ENCODE measurements at regions not wholly inside any gene's neighbourhood (a gene's known extent, or its start where the extent isn't known, plus 50 kb on each side); places are given as distances from the start of the nearest gene placed in this dataset.

DNA sequence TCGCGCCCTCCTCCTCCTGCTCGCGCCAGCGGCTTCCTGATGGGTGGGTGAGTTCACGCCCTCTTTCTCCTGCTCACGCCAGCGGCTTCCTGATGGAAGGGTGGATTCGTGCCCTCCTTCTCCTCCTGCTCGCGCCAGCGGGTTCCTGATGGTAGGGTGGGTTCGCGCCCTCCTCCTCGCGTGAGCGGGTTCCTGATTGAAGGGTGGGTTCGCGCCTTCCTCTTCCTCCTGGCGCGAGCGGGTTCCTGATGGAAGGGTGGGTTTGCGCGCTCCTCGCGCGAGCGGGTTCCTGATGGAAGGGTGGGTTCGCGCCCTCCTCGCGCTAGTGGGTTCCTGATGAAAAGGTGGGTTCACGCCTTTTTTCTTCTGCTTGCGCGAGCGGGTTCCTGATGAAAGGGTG lies 62.0 kb upstream of the MGAT5 start:
- Histone ChIP-seq H3K4me2 (ENCODE audit: low read depth, low read length, poor library complexity, severe bottlenecking) (no peak overlapping the region), H3F3A (ENCODE audit: low read depth) (no peaks in the 10 kb centered on the region), H3K79me2 (ENCODE audit: insufficient read depth, low read length) (peaks cover 84% of the 10 kb centered on the region), H3K36me3 (ENCODE audit: insufficient read depth, low read length) (no peaks in the 10 kb centered on the region), H3K4me1 (ENCODE audit: insufficient read depth, low read length, poor library complexity, severe bottlenecking) (no peaks in the 10 kb centered on the region), H4K20me1 (ENCODE audit: insufficient read depth, low read length, poor library complexity, severe bottlenecking) (peaks cover 10% of the 10 kb centered on the region), H3K9me2 (replicated peaks; ENCODE audit: low read depth, low read length) (no peaks in the 10 kb centered on the region), H2AFZ (ENCODE audit: low read length) (no peak overlapping the region), H3K9me3 (ENCODE audit: insufficient read depth, low read depth, low read length) (no peaks in the 10 kb centered on the region), H3K27me3 (ENCODE audit: insufficient read depth, low read length, poor library complexity, severe bottlenecking) (no peaks in the 10 kb centered on the region), H3K9ac (ENCODE audit: low read depth, low read length, poor library complexity, severe bottlenecking) (no peak overlapping the region), H3K4me3 (ENCODE audit: low read length, poor library complexity, severe bottlenecking) (no peak overlapping the region)
- TF ChIP-seq, protein P1, sequence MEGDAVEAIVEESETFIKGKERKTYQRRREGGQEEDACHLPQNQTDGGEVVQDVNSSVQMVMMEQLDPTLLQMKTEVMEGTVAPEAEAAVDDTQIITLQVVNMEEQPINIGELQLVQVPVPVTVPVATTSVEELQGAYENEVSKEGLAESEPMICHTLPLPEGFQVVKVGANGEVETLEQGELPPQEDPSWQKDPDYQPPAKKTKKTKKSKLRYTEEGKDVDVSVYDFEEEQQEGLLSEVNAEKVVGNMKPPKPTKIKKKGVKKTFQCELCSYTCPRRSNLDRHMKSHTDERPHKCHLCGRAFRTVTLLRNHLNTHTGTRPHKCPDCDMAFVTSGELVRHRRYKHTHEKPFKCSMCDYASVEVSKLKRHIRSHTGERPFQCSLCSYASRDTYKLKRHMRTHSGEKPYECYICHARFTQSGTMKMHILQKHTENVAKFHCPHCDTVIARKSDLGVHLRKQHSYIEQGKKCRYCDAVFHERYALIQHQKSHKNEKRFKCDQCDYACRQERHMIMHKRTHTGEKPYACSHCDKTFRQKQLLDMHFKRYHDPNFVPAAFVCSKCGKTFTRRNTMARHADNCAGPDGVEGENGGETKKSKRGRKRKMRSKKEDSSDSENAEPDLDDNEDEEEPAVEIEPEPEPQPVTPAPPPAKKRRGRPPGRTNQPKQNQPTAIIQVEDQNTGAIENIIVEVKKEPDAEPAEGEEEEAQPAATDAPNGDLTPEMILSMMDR (conservative IDR thresholded peaks at IDR 0.05; ENCODE audit: low read length): no peak
- TF ChIP-seq EZH2phosphoT487 (IDR thresholded peaks at IDR 0.05; ENCODE audit: borderline replicate concordance): no peak

DNA sequence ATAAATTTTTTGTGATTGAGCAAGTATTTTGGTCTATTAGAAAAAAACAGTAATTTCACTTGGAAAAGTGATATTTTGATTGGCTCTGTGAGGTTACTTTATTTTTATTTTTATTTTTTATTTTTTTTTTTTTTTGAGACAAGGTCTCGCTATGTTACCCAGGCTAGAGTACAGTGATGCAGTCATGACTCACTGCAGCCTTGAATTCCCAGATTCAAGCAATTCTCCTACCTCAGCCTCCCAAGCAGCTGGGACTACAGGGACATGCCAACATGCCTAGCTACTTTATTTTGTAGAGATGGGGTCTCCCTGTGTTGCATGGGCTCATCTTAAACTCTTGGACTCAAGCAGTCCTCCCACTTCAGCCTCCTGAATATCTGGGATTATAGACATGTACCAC lies 60.9 kb upstream of the MGAT5 start:
- Histone ChIP-seq H3K36me3 (ENCODE audit: insufficient read depth, low read length) (no peaks in the 10 kb centered on the region), H3F3A (ENCODE audit: low read depth) (no peaks in the 10 kb centered on the region), H3K4me2 (ENCODE audit: low read depth, low read length, poor library complexity, severe bottlenecking) (no peak overlapping the region), H3K9me2 (replicated peaks; ENCODE audit: low read depth, low read length) (no peaks in the 10 kb centered on the region), H3K9ac (ENCODE audit: low read depth, low read length, poor library complexity, severe bottlenecking) (no peak overlapping the region), H3K79me2 (ENCODE audit: insufficient read depth, low read length) (peaks cover 86% of the 10 kb centered on the region), H3K9me3 (ENCODE audit: insufficient read depth, low read depth, low read length) (no peaks in the 10 kb centered on the region), H3K4me1 (ENCODE audit: insufficient read depth, low read length, poor library complexity, severe bottlenecking) (peaks cover 10% of the 10 kb centered on the region), H3K27me3 (ENCODE audit: insufficient read depth, low read length, poor library complexity, severe bottlenecking) (no peaks in the 10 kb centered on the region), H4K20me1 (ENCODE audit: insufficient read depth, low read length, poor library complexity, severe bottlenecking) (peaks cover 10% of the 10 kb centered on the region), H2AFZ (ENCODE audit: low read length) (no peak overlapping the region), H3K4me3 (ENCODE audit: low read length, poor library complexity, severe bottlenecking) (no peak overlapping the region)
- TF ChIP-seq, protein P1 (conservative IDR thresholded peaks at IDR 0.05; ENCODE audit: low read length): no peak
- TF ChIP-seq EZH2phosphoT487 (IDR thresholded peaks at IDR 0.05; ENCODE audit: borderline replicate concordance): no peak

DNA sequence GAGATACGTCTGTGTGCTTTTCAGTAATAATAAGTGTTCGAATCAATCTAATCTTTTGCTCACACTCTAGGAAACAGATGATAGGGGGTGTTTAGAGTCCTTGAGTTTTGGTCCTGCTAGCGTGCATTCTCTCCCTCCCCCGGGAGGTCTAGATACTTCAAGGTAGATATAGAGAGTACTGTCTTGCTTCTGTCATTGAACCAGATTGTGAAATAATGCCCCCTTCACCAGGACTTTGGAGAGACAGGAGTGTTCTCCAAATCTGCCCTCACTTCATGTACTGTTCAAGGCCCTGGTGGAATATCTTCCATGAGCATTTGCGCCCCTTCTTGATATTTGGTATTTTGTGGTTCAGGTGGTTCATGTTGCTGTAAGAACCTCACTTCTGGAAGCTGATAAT lies 59.4 kb upstream of the MGAT5 start:
- peaks cover 19% of the 10 kb centered on the region for H3K4me1 ChIP-seq (ENCODE audit: insufficient read depth, low read length, poor library complexity, severe bottlenecking)
- no peaks in the 10 kb centered on the region for H3K36me3 ChIP-seq (ENCODE audit: insufficient read depth, low read length)
- TF ChIP-seq, protein P1 (conservative IDR thresholded peaks at IDR 0.05; ENCODE audit: low read length): no peak
- no peak for TF ChIP-seq EZH2phosphoT487 (IDR thresholded peaks at IDR 0.05; ENCODE audit: borderline replicate concordance)
- H3K9me3 ChIP-seq (ENCODE audit: insufficient read depth, low read depth, low read length): no peaks in the 10 kb centered on the region
- peaks cover 92% of the 10 kb centered on the region for H3K79me2 ChIP-seq (ENCODE audit: insufficient read depth, low read length)
- H3K4me2 ChIP-seq (ENCODE audit: low read depth, low read length, poor library complexity, severe bottlenecking): no peak overlapping the region
- H3K9ac ChIP-seq (ENCODE audit: low read depth, low read length, poor library complexity, severe bottlenecking): no peak overlapping the region
- peaks cover 13% of the 10 kb centered on the region for H4K20me1 ChIP-seq (ENCODE audit: insufficient read depth, low read length, poor library complexity, severe bottlenecking)
- H2AFZ ChIP-seq (ENCODE audit: low read length): no peak overlapping the region
- H3K4me3 ChIP-seq (ENCODE audit: low read length, poor library complexity, severe bottlenecking): no peak overlapping the region
- H3K9me2 ChIP-seq (replicated peaks; ENCODE audit: low read depth, low read length): no peaks in the 10 kb centered on the region
- no peaks in the 10 kb centered on the region for H3F3A ChIP-seq (ENCODE audit: low read depth)
- no peaks in the 10 kb centered on the region for H3K27me3 ChIP-seq (ENCODE audit: insufficient read depth, low read length, poor library complexity, severe bottlenecking)

Data from Loucy (cell line).